Peyer's patch (tissue), 4 donors: ENCODE measurements at regions not wholly inside any gene's neighbourhood (a gene's known extent, or its start where the extent isn't known, plus 50 kb on each side); places are given as distances from the start of the nearest gene placed in this dataset.
A peak's percentile ranks its signal among the peaks of the same experiment; 100 is the strongest.

Source experiments
- POLR2A ChIP-seq, 2 donors: fragments of 450-650 bp; IDR thresholded peaks; one replicate each; pipeline ENCODE4 v1.5.1; 2017; ENCODE audit warnings: antibody characterized with exemption in 2 of 2, mild to moderate bottlenecking in 2 of 2, moderate library complexity in 2 of 2
- TF ChIP-seq, protein P1 (sequence below), 6 experiments: fragments of 450-650 bp in 4 of 6; fragments of 200-600 bp in 2 of 6; sonication (generic) in 1 of 6; IDR thresholded peaks; one replicate each; pipeline ENCODE4 v1.5.1; 2017 to 2019; ENCODE audit warnings: antibody characterized with exemption in 6 of 6, mild to moderate bottlenecking in 3 of 6, moderate library complexity in 1 of 6

DNA sequence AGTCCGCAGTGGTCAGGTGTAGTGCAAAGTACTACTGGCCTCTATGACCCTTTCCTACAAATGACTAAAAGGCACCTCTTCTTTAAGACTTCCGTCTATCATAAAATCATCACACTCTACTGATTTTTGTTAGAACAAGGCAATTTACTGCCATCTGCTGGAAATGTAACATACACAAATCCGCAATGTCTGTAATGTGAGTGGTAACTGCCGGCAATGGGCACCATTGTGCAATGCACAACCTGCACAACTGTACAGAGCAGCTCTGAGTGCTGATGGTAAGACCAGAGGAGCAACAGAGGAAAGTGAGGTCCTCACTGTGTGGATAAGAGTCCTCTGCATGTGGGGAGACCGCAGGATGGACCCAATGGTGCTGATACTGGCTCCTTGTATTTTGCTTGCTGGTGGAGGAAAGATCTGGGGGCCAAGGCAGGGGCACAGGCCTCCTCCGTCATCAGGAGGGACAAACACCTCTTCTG, 103.7 kb downstream of the ATPSCKMT start:
- no peak for TF ChIP-seq POLR2A (IDR thresholded peaks at IDR 0.05)
- TF ChIP-seq, protein P1, sequence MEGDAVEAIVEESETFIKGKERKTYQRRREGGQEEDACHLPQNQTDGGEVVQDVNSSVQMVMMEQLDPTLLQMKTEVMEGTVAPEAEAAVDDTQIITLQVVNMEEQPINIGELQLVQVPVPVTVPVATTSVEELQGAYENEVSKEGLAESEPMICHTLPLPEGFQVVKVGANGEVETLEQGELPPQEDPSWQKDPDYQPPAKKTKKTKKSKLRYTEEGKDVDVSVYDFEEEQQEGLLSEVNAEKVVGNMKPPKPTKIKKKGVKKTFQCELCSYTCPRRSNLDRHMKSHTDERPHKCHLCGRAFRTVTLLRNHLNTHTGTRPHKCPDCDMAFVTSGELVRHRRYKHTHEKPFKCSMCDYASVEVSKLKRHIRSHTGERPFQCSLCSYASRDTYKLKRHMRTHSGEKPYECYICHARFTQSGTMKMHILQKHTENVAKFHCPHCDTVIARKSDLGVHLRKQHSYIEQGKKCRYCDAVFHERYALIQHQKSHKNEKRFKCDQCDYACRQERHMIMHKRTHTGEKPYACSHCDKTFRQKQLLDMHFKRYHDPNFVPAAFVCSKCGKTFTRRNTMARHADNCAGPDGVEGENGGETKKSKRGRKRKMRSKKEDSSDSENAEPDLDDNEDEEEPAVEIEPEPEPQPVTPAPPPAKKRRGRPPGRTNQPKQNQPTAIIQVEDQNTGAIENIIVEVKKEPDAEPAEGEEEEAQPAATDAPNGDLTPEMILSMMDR (IDR thresholded peaks at IDR 0.05), result peak in 2 of 6 experiments; percentile 16 to 26
